Choroid plexus epithelial cell (primary cell): ENCODE measurements at regions not wholly inside any gene's neighbourhood (a gene's known extent, or its start where the extent isn't known, plus 50 kb on each side); places are given as distances from the start of the nearest gene placed in this dataset.

Experiments
- DNase-seq: peaks from one replicate; pipeline ENCODE4 v3.0.0-alpha.2; 2010; ENCODE audit warnings: low read depth
- H3K4me3 ChIP-seq: 2 replicates; pipeline ENCODE4 v1.5.1; 2011; ENCODE audit warnings: low read depth, mild to moderate bottlenecking, control low read depth, low read length, moderate library complexity
- TF ChIP-seq, protein P1 (sequence below): conservative IDR thresholded peaks from 2 replicates; pipeline ENCODE4 v1.5.1; 2011; ENCODE audit warnings: low read depth, mild to moderate bottlenecking, control low read depth, inconsistent platforms, low read length, moderate library complexity

DNA sequence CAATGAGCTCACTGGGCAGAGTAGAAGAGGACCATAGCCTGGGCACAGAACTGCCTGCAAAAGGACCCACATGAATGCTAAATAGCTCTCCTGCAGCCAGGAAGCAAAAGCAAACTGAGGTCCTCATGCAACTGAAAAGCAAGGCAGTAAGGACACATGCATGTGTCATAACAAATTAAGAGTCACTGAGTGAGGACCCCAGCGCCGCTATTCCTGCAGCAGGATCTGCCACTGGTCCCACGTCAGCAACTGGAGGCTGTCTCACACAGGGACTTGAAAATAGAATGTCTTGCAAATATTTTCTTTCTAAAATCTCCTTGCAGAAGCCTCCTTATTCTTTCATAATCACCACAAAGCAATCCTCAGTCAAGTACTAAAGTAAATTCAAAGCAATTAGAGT lies 559.6 kb upstream of the DAB1 start:
- no peak overlapping the region for H3K4me3 ChIP-seq
- DNase-seq, result no peak
- TF ChIP-seq, protein P1, sequence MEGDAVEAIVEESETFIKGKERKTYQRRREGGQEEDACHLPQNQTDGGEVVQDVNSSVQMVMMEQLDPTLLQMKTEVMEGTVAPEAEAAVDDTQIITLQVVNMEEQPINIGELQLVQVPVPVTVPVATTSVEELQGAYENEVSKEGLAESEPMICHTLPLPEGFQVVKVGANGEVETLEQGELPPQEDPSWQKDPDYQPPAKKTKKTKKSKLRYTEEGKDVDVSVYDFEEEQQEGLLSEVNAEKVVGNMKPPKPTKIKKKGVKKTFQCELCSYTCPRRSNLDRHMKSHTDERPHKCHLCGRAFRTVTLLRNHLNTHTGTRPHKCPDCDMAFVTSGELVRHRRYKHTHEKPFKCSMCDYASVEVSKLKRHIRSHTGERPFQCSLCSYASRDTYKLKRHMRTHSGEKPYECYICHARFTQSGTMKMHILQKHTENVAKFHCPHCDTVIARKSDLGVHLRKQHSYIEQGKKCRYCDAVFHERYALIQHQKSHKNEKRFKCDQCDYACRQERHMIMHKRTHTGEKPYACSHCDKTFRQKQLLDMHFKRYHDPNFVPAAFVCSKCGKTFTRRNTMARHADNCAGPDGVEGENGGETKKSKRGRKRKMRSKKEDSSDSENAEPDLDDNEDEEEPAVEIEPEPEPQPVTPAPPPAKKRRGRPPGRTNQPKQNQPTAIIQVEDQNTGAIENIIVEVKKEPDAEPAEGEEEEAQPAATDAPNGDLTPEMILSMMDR, result no peak

DNA sequence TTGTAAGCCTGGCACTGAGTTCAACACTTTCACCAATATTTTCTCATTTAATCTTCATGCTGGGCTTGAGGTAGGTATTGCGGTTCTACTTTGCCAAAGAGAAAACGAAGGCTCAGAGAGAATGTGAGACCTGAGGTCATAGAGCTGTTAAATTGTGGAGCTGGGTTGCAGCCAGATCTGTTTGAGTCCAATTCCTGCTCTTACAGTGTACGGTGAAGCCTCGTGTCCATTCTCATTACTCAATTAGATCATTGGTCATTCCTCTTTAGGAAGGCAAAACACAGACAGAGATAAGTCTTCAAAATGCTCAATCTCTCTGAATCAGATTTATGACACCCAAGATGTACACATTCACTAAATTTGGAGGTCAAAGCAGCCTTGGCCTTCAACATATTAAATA lies 559.0 kb upstream of the DAB1 start:
- DNase-seq, result no peak
- H3K4me3 ChIP-seq, result no peak overlapping the region
- TF ChIP-seq, protein P1, result no peak

DNA sequence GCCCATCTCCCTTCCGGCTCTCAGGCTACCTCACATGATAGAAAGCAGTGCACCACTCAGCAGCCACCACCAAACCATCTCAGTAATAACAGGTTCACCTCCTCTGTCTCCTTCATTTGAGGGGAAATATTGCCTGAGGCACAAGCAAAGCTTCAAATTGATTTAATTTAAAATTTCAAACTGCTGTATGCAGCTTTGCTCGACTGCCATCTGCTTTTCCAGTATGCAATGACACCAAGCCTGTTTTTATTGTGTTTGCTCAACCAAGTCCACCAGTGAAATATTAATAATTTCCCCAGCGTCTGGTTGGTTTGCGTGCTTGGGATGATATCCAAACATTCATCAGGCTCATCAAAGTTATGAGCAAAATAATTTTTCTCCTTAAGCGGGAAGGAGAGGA lies 552.4 kb upstream of the DAB1 start:
- TF ChIP-seq, protein P1, result no peak
- DNase-seq, result no peak
- no peak overlapping the region for H3K4me3 ChIP-seq

DNA sequence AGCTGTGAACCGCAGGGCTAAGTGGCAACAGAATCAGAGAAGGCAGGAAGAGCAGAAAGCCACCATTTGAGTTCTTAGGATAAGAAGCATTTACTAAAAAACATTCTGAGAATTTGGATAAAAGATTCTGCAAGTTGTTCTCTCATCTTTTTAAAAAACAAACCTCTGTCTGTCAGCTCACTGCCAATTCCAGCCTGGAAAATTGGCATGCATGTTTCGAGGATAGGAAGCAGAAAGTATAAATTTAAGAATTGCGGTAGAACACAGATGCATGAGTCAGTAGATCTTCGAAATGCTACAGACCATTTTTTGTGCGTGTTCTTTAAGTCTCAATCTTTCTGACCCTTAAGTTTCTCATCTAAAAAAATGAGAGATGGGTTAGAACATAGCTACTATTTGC lies 544.5 kb upstream of the DAB1 start:
- DNase-seq, result no peak
- no peak overlapping the region for H3K4me3 ChIP-seq

DNA sequence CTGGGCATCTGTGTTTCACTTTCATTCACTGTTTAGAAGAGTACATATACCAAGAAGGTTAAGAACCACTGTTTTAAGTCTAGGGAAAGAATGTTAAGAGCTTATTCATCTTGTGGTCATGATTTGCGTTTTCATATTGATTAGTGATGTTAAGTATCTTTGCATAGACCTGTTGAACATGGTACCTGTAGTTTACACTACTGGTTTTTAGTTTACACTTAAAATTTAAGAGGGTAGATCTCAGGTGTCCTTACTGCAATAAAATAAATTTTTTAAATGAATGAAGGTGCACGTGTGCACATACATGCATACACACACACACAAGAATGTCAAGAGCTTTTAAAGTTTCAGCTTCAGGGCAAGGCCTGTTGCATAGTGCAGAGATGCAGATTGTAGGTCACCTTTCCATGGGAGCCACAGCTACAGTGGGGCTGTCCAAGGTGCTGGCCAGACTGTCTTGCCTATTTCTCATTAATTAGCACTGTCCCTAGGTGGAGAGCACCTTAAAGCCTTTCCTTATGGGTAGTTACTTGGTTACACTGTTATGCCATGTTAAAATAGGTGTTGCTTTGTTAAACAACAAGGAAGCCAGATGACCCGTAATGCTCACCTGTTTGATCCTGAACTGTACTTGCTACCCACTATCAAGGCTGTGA lies 543.0 kb upstream of the DAB1 start:
- TF ChIP-seq, protein P1, result no peak
- DNase-seq, result no peak
- no peak overlapping the region for H3K4me3 ChIP-seq

More for the DNA sequence above, 544.5 kb upstream of the DAB1 start:
- TF ChIP-seq, protein P1, result no peak

DNA sequence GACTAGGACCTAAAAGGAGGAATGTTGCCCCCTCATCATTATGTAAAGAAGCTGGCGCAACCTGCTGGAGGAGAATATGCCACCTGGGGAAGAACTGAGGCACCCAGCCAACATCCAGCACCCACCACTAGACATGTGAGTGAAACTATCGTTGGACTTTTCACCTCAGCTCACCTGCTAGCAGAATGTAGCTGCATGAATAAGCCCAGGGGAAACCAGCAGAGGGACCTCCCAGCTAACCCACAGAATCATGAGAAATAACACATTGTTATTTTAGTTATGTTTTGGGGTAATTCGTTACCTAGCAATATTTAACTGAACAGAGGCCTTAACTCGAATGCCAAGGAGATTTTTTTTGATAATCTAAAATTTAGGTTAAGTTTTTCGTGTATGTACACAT lies 542.5 kb upstream of the DAB1 start:
- TF ChIP-seq, protein P1, result no peak
- H3K4me3 ChIP-seq, result no peak overlapping the region
- no peak for DNase-seq

DNA sequence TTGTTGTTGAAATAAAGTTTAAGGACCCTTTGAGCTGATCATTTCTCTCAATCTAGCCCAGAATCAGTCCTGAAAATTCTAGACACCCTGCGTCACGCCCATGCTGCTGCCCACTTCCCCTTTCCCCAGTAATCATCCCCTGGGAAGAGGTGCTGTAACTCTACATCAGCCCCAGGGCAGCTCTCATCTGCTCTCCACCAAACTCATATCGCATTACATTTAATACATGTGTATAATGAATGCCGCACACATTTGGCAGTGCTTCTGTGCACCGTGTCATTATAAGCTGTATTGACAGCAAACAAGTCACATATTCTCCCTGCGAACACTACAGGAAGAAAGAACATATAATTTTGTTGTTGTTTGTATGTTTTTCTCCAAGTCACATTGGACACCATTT lies 539.7 kb upstream of the DAB1 start:
- DNase-seq, result no peak
- TF ChIP-seq, protein P1, result no peak
- no peak overlapping the region for H3K4me3 ChIP-seq
